ENCODE measurements at regions not wholly inside any gene's neighbourhood (a gene's known extent, or its start where the extent isn't known, plus 50 kb on each side); places are given as distances from the start of the nearest gene placed in this dataset.

- DNase-seq (ENCODE audit: low read depth) = no peak
These were observed 51.0 kb upstream of the DSC1 start for GRCh38 chr18:31213641-31214040.

GRCh38 chr18:31217038-31217849 is 54.6 kb upstream of the DSC1 start:
- DNase-seq (ENCODE audit: low read depth) = peak; percentile 15

DNA sequence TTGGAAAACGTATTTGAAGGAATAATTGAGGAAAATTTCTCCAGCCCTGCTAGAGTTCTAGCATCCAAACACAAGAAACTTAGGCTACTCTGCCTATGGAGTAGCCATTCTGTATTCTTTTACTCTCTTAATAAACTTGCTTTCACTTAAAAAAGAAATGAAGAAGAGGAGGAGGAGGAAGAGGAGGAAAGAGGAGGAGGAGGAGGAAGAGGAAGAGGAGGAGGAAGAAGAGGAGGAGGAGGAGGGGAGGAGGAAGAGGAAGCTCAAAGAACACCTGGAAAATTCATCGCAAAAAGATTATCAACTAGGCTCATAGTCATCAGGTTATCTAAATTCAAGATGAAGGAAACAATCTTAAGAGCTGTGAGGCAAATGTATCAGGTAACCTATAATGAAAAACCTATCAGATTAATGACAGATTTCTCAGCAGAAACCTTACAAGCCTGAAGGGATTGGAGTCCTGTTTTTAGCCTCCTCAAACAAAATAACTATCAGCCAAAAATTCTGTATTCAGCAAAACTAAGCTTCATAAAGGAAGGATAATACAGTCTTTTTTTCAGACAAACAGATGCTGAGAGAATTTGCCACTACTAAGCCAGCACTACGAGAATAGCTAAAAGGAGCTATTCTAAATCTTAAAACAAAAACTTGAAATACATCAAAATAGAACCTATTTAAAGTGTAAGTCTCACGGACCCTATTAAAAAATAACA is 56.2 kb upstream of the DSC1 start:
- no peak for DNase-seq (ENCODE audit: low read depth)

DNA sequence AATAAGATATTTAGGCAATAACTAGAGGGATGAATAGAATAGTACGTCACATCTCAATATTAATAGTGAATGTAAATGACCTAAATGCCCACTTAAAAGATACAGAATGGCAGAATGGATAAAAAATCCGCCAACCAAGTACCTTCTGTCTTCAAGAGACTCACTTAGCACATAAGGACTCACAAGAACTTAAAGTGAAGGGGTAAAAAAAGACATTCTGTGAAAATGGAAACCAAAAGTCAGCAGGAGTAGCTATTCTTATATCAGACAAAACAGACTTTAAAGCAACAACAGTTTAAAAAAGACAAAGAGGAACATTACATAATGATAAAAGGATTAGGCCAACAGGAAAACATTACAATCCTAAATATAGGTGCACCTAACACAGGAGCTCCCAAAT is 56.7 kb upstream of the DSC1 start:
- DNase-seq (ENCODE audit: low read depth) = no peak

- DNase-seq (ENCODE audit: low read depth) = no peak
These were observed 60.7 kb upstream of the DSC1 start for GRCh38 chr18:31223371-31223770.

DNA sequence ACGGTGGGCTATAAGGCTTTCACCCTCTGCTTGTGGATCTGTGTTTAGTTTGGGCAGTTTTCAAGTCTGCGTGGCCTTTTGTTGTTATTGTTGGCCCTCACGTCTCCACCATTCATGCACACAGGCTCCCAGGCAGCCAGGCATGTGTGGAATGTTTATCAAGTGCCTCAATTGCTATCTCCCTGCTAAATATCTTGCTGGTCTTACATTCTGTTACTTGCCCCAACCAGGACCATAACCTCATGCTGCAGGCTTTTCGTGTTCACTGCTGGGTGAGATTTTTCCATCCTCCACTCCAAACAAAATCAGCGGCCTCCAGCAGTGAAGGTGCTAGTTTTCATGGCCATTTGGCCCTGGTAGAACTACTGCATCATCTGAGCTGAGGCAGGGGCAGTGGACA is 63.0 kb upstream of the DSC1 start:
- DNase-seq (ENCODE audit: low read depth) = peak; percentile 65

- DNase-seq (ENCODE audit: low read depth) = no peak
These were observed 65.0 kb upstream of the DSC1 start for GRCh38 chr18:31227497-31228229.

DNA sequence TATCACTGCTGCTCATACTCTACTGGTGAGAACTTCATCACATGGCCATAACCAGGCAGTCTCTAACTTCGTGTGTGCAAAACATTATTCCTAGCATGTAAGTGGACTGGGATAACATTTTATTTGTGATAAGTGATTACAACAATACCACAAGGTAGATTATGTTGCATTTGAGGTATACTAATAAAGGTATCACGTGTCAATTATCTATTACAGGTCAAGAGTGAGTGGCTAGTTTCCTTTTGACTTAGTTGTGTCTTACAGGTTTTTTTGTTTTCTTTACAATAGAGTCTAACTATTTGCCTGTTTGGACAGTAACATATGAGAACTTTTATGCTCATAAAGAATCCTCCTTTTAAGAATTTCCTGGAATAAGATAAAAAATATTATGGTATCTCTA is 67.2 kb upstream of the DSC1 start:
- DNase-seq (ENCODE audit: low read depth) = no peak

- peak; percentile 28 for DNase-seq (ENCODE audit: low read depth)
These were observed 67.8 kb upstream of the DSC1 start for GRCh38 chr18:31230495-31230894.

DNA sequence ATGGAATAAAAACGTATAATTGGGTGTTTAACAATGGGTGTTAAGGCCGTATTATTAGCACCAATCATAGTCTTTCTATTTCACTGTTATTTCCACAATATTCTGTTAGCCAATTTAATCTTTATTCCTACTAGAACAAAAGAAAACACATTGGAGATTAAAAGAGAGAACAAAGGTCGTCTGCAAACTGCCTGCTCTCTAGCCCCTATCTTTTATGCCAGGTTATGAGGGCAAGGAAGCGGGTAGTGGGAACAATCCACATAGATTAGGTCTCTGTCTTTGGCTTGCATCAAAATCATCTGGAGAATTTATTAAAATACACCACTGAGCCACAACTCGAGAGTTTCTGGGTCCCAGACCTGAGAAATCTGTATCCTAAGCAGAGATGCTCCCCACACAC is 69.4 kb upstream of the DSC1 start:
- DNase-seq (ENCODE audit: low read depth) = no peak

GRCh38 chr18:31232775-31233424 is 70.2 kb upstream of the DSC1 start:
- DNase-seq (ENCODE audit: low read depth) = no peak

GRCh38 chr18:31233621-31234275 is 71.1 kb upstream of the DSC1 start:
- no peak for DNase-seq (ENCODE audit: low read depth)

- DNase-seq (ENCODE audit: low read depth) = no peak
These were observed 73.2 kb upstream of the DSC1 start for GRCh38 chr18:31235856-31236255.

- DNase-seq (ENCODE audit: low read depth) = no peak
These were observed 74.5 kb upstream of the DSC1 start for GRCh38 chr18:31237142-31237541.

GRCh38 chr18:31241425-31241824 is 76.5 kb upstream of the DSG1 start:
- no peak for DNase-seq (ENCODE audit: low read depth)

DNA sequence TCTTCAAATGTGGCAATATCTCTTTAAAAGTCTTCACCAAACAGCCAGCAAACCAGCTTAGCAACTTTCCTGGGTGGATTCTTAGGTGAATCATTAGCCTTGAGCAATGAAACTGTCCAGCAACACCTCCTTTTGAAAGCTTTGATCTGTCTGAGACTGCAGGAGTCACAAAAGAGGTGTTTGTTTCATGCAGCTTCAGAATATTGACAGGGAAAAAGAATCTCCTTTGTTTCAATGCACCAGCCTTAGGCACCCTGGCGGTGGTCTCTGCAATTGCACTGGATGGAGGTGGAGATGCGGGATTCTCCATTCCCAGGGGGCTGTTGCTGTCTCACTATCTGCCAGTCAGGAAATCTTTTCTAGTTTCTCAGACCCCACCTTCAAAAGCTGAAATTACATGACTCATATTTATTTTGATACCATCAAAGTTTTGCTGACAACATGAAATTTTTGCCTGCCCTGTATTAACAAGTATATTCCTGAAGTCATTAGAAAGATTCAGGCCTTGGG is 76.0 kb upstream of the DSG1 start:
- DNase-seq (ENCODE audit: low read depth) = peak; percentile 9

GRCh38 chr18:31243740-31244512 is 74.0 kb upstream of the DSG1 start:
- no peak for DNase-seq (ENCODE audit: low read depth)

GRCh38 chr18:31244771-31245394 is 73.1 kb upstream of the DSG1 start:
- DNase-seq (ENCODE audit: low read depth) = peak; percentile 31

DNA sequence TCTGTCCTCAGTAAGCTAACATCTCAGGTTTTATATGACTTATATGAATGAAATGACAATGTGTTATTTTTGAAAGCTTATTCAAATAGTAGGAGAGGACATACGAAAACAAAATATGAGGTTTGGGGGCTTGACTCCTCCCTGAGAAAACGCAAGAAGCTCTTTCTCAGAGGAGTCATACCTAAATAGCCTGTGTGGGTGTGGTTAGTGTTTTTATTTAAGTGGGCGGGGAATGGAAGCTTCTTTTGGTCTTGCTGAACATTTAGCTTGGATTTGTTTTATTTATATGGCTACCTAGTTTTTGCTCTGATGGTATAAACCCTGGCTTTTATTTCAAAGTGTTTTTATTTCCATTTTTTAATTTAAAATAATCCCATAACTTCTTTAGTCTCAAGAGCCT is 72.1 kb upstream of the DSG1 start:
- peak; percentile 9 for DNase-seq (ENCODE audit: low read depth)

- DNase-seq (ENCODE audit: low read depth) = no peak
These were observed 71.5 kb upstream of the DSG1 start for GRCh38 chr18:31246460-31246859.
